Uterus (tissue), 3 donors: ENCODE measurements at regions not wholly inside any gene's neighbourhood (a gene's known extent, or its start where the extent isn't known, plus 50 kb on each side); places are given as distances from the start of the nearest gene placed in this dataset.

Source experiments
- DNase-seq, 2 donors: peaks; one replicate each; pipeline ENCODE4 v3.0.0-alpha.2; 2019 to 2020
- H3K27ac ChIP-seq, 2 donors: fragments of 200-600 bp; sonication (generic); 1 replicate in 1 of 2; 2 replicates in 1 of 2; pipeline ENCODE4 v1.5.1; 2016 to 2018
- H3K27me3 ChIP-seq, 2 donors: fragments of 200-600 bp; sonication (generic); one replicate each; pipeline ENCODE4 v1.5.1; 2018 to 2019; ENCODE audit warnings: control low read depth in 1 of 2
- H3K36me3 ChIP-seq, 2 donors: fragments of 200-600 bp; sonication (generic); one replicate each; pipeline ENCODE4 v1.5.1; 2019; ENCODE audit warnings: control low read depth in 1 of 2
- H3K4me1 ChIP-seq, 2 donors: fragments of 200-600 bp; sonication (generic); one replicate each; pipeline ENCODE4 v1.5.1; 2018 to 2019; ENCODE audit warnings: control low read depth in 1 of 2
- H3K4me3 ChIP-seq, 2 donors: fragments of 200-600 bp; sonication (generic); 1 replicate in 1 of 2; 2 replicates in 1 of 2; pipeline ENCODE4 v1.5.1; 2018 to 2019; ENCODE audit warnings: mild to moderate bottlenecking in 1 of 2
- H3K9me3 ChIP-seq, 2 donors: fragments of 200-600 bp; sonication (generic); one replicate each; pipeline ENCODE4 v1.5.1; 2019; ENCODE audit warnings: control low read depth in 1 of 2
- CTCF ChIP-seq, 4 experiments: fragments of 200-600 bp in 2 of 4; fragments of 450-650 bp in 2 of 4; sonication (generic) in 2 of 4; IDR thresholded peaks; one replicate each; pipeline ENCODE4 v1.5.1; 2016 to 2019; ENCODE audit warnings: antibody characterized with exemption in 4 of 4, mild to moderate bottlenecking in 2 of 4, moderate library complexity in 1 of 4
- POLR2A ChIP-seq, 2 donors: fragments of 450-650 bp; IDR thresholded peaks; one replicate each; pipeline ENCODE4 v1.6.1; 2016; ENCODE audit warnings: antibody characterized with exemption in 2 of 2, mild to moderate bottlenecking in 1 of 2, moderate library complexity in 1 of 2
- intact Hi-C: fragments of 100-400 bp; cut with DNase I; formaldehyde crosslinking; loops from one replicate; pipeline ENCODE4 v1.15.1; 2023; ENCODE audit warnings: low total_unique reads
- donor health status: DM: yes; HTN: yes; CAD: no.

- DNase-seq = no peak
- intact Hi-C loops = no loop called here
- H3K9me3 ChIP-seq = no peaks in the 10 kb centered on the region
- H3K27me3 ChIP-seq = no peaks in the 10 kb centered on the region
- TF ChIP-seq POLR2A (IDR thresholded peaks at IDR 0.05) (no peak), CTCF (IDR thresholded peaks at IDR 0.05) (no peak)
- no peak overlapping the region for H3K4me3 ChIP-seq
- H3K4me1 ChIP-seq = no peaks in the 10 kb centered on the region
- H3K36me3 ChIP-seq = no peaks in the 10 kb centered on the region
- H3K27ac ChIP-seq = no peak overlapping the region
Measured at GRCh38 chr4:125365731-125366130, 51.0 kb downstream of the FAT4 start.

- TF ChIP-seq POLR2A (IDR thresholded peaks at IDR 0.05) = no peak
- TF ChIP-seq CTCF (IDR thresholded peaks at IDR 0.05) = no peak
- H3K9me3 ChIP-seq = no peaks in the 10 kb centered on the region
- intact Hi-C loops = no loop called here
- H3K4me1 ChIP-seq = no peaks in the 10 kb centered on the region
- peak overlapping the region in 1 of 2 donors; percentile 21 for H3K27ac ChIP-seq
- H3K27me3 ChIP-seq = no peaks in the 10 kb centered on the region
- no peak overlapping the region for H3K4me3 ChIP-seq
- no peaks in the 10 kb centered on the region for H3K36me3 ChIP-seq
- no peak for DNase-seq
Measured at GRCh38 chr4:125368146-125368545, 53.4 kb downstream of the FAT4 start.

- TF ChIP-seq POLR2A (IDR thresholded peaks at IDR 0.05) = no peak
- TF ChIP-seq CTCF (IDR thresholded peaks at IDR 0.05) = no peak
- H3K27me3 ChIP-seq = no peaks in the 10 kb centered on the region
- H3K4me3 ChIP-seq = peak overlapping the region; percentile 17 to 29
- DNase-seq = no peak
- intact Hi-C loops = no loop called here
- no peaks in the 10 kb centered on the region for H3K9me3 ChIP-seq
- peak overlapping the region in 1 of 2 donors; percentile 21 for H3K27ac ChIP-seq
- no peaks in the 10 kb centered on the region for H3K36me3 ChIP-seq
- H3K4me1 ChIP-seq = no peaks in the 10 kb centered on the region
Measured at GRCh38 chr4:125368671-125369081, 53.9 kb downstream of the FAT4 start.

GRCh38 chr4:125369098-125369497 is 54.3 kb downstream of the FAT4 start:
- intact Hi-C loops = no loop called here
- TF ChIP-seq CTCF (IDR thresholded peaks at IDR 0.05) (no peak), POLR2A (IDR thresholded peaks at IDR 0.05) (no peak)
- no peak for DNase-seq
- Histone ChIP-seq H3K9me3 (no peaks in the 10 kb centered on the region), H3K4me3 (peak overlapping the region in 1 of 2 donors; percentile 29), H3K27me3 (no peaks in the 10 kb centered on the region), H3K4me1 (no peaks in the 10 kb centered on the region), H3K27ac (peak overlapping the region in 1 of 2 donors; percentile 21), H3K36me3 (no peaks in the 10 kb centered on the region)

GRCh38 chr4:125370478-125370877 is 55.7 kb downstream of the FAT4 start:
- no peaks in the 10 kb centered on the region for H3K27me3 ChIP-seq
- no peak for DNase-seq
- TF ChIP-seq CTCF (IDR thresholded peaks at IDR 0.05) = no peak
- TF ChIP-seq POLR2A (IDR thresholded peaks at IDR 0.05) = no peak
- H3K27ac ChIP-seq = no peak overlapping the region
- H3K36me3 ChIP-seq = no peaks in the 10 kb centered on the region
- intact Hi-C loops = no loop called here
- H3K4me3 ChIP-seq = no peak overlapping the region
- no peaks in the 10 kb centered on the region for H3K9me3 ChIP-seq
- H3K4me1 ChIP-seq = no peaks in the 10 kb centered on the region
